ENCODE measurements at regions not wholly inside any gene's neighbourhood (a gene's known extent, or its start where the extent isn't known, plus 50 kb on each side); places are given as distances from the start of the nearest gene placed in this dataset.
"Not testable (repeated sequence)": the region's sequence is repeated elsewhere in the genome, so short reads cannot be mapped to it uniquely, and the experiment has no call there.

DNA sequence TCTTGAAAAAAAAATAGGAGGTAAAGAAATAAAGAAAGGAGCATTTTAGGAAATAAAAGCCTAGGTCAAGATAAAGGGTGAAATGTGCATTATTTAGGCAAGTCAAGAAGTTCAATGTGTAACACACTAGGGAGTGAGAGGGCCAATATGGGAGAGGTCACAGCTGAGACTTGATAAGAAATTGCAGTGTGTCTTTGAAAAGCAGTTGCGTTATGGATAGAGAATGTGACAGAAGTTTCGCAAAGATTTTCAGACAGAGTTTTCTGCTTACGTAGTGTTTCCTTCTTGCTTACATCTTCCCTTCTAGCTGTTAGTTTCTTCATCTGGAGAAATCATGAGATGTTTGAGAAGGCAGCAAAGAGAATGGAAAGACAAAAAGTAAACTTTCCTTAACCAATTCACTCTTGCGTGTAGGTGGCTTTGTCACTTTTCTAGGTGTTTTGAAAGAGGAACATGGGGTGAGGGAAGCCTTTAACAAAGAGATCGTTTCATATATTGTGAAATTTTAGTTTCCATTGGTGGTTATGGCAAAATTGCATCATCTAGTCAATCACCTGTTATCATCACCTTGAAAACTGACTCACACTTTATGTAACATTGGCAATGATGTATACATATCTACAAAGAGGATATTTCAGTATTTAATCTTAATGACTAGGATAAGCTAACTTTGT is 975.5 kb downstream of the OLFM4 start:
- no peaks in the 10 kb centered on the region for H3K36me3 ChIP-seq (ENCODE audit: control insufficient read depth in 3 of 3, insufficient read depth in 3 of 3, low read length in 3 of 3)
- H3K27ac ChIP-seq (ENCODE audit: low read depth, low read length) = no peak overlapping the region
- H3K27me3 ChIP-seq (ENCODE audit: control insufficient read depth in 3 of 3, insufficient read depth in 3 of 3, low read length in 3 of 3) = no peaks in the 10 kb centered on the region
- H3K4me1 ChIP-seq (ENCODE audit: control insufficient read depth in 3 of 3, insufficient read depth in 3 of 3, low read length in 3 of 3) = no peaks in the 10 kb centered on the region
- no peak overlapping the region for H3K4me3 ChIP-seq (ENCODE audit: low read length in 3 of 3)
- H3K9ac ChIP-seq (ENCODE audit: low read depth in 1 of 3, low read length in 3 of 3) = no peak overlapping the region
- H3K9me3 ChIP-seq (ENCODE audit: control insufficient read depth in 3 of 3, low read length in 3 of 3) = no peaks in the 10 kb centered on the region

DNA sequence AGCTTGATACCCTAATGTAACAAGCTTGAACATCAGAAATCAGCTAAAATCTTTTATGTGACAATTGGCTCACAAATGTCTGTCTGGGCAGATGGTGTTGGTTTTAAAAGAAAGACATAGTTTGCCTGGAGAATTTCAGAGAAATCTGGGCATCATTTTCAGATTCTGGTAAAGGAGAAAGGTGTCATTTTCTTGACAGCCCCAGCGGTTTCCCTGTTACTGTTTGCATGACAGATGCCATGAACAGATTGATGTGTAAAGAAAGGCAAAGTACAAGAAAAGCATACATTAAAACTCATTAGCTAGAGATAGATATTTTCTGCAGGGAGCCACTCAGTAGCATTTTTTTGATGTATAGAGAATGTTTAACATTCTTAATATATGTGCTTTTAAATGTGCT is 987.9 kb downstream of the OLFM4 start:
- H3K4me3 ChIP-seq (ENCODE audit: low read length in 3 of 3) = no peak overlapping the region
- H3K9me3 ChIP-seq (ENCODE audit: control insufficient read depth in 3 of 3, low read length in 3 of 3) = no peaks in the 10 kb centered on the region
- no peaks in the 10 kb centered on the region for H3K27me3 ChIP-seq (ENCODE audit: control insufficient read depth in 3 of 3, insufficient read depth in 3 of 3, low read length in 3 of 3)
- H3K27ac ChIP-seq (ENCODE audit: low read depth, low read length) = no peak overlapping the region
- no peak overlapping the region for H3K9ac ChIP-seq (ENCODE audit: low read depth in 1 of 3, low read length in 3 of 3)
- no peaks in the 10 kb centered on the region for H3K36me3 ChIP-seq (ENCODE audit: control insufficient read depth in 3 of 3, insufficient read depth in 3 of 3, low read length in 3 of 3)
- H3K4me1 ChIP-seq (ENCODE audit: control insufficient read depth in 3 of 3, insufficient read depth in 3 of 3, low read length in 3 of 3) = no peaks in the 10 kb centered on the region

DNA sequence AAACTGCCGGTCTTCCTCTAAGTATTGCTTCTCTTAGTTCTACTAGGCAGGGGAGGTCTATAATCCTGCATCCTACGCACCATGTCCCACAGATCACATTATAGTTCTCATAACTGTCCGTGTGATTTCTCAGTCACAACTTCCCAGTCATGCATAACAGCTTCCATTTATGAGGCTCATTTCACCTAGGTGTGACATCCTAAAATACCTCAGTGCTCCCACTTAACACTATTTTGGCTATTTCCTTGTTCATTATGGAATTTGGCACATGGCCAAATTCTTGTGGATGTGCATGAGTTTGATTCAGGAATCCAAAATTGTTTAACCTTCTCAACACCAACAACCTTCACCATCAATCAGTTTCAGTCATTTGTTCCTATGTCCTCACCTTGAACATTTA is 989.9 kb downstream of the OLFM4 start:
- H3K9me3 ChIP-seq (ENCODE audit: control insufficient read depth in 3 of 3, low read length in 3 of 3) = no peaks in the 10 kb centered on the region
- H3K9ac ChIP-seq (ENCODE audit: low read depth in 1 of 3, low read length in 3 of 3) = no peak overlapping the region
- H3K27me3 ChIP-seq (ENCODE audit: control insufficient read depth in 3 of 3, insufficient read depth in 3 of 3, low read length in 3 of 3) = no peaks in the 10 kb centered on the region
- no peak overlapping the region for H3K4me3 ChIP-seq (ENCODE audit: low read length in 3 of 3)
- H3K4me1 ChIP-seq (ENCODE audit: control insufficient read depth in 3 of 3, insufficient read depth in 3 of 3, low read length in 3 of 3) = no peaks in the 10 kb centered on the region
- H3K27ac ChIP-seq (ENCODE audit: low read depth, low read length) = no peak overlapping the region
- no peaks in the 10 kb centered on the region for H3K36me3 ChIP-seq (ENCODE audit: control insufficient read depth in 3 of 3, insufficient read depth in 3 of 3, low read length in 3 of 3)

DNA sequence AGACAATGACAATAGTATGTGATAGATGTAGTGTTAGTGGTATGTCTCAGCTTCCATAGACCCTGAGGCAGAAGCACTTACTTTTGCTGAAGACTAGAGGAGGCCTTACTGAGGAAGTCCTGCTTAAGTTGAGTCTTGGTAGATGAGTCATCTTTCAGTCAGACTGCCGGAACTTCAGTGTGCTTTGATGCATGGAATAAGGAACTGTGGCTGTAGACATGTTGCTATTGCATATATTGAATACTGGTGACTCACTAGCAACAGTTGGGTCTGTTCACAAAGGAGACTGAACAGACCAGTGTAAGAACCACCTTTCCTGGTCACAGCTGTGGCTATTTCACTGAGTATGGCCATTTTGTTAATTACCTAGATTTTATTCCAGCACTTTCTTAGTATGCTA is 1000.6 kb downstream of the OLFM4 start:
- Histone ChIP-seq H3K27ac (ENCODE audit: low read depth, low read length) (no peak overlapping the region), H3K4me3 (ENCODE audit: low read length in 3 of 3) (no peak overlapping the region), H3K27me3 (ENCODE audit: control insufficient read depth in 3 of 3, insufficient read depth in 3 of 3, low read length in 3 of 3) (no peaks in the 10 kb centered on the region), H3K4me1 (ENCODE audit: control insufficient read depth in 3 of 3, insufficient read depth in 3 of 3, low read length in 3 of 3) (no peaks in the 10 kb centered on the region), H3K9me3 (ENCODE audit: control insufficient read depth in 3 of 3, low read length in 3 of 3) (peaks cover 0 to 5% (median 3%) of the 10 kb centered on the region in 3 donors), H3K36me3 (ENCODE audit: control insufficient read depth in 3 of 3, insufficient read depth in 3 of 3, low read length in 3 of 3) (no peaks in the 10 kb centered on the region), H3K9ac (ENCODE audit: low read depth in 1 of 3, low read length in 3 of 3) (no peak overlapping the region)

DNA sequence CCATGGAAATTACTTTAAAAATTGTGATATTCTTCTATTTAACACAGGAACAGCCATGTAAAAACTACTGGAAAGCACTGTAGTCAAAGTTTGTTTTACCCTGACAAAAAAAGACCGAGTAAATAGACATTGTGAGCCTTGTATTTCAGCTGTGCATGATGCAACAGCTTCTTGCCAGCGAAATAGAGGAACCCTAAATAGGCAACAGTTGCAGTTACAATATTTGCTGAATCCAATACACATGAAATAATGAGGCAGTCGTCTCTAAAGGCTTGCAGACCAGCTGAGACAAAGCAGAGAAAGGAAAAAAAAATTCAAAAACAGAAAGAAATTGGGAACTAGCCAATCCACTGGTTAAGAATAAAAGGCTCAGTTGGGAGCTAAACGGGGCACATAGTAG is 1001.1 kb downstream of the OLFM4 start:
- H3K27me3 ChIP-seq (ENCODE audit: control insufficient read depth in 3 of 3, insufficient read depth in 3 of 3, low read length in 3 of 3) = no peaks in the 10 kb centered on the region
- no peak overlapping the region for H3K27ac ChIP-seq (ENCODE audit: low read depth, low read length)
- H3K36me3 ChIP-seq (ENCODE audit: control insufficient read depth in 3 of 3, insufficient read depth in 3 of 3, low read length in 3 of 3) = no peaks in the 10 kb centered on the region
- peaks cover 0 to 3% (median 2%) of the 10 kb centered on the region in 3 donors for H3K9me3 ChIP-seq (ENCODE audit: control insufficient read depth in 3 of 3, low read length in 3 of 3)
- H3K4me3 ChIP-seq (ENCODE audit: low read length in 3 of 3) = no peak overlapping the region
- H3K4me1 ChIP-seq (ENCODE audit: control insufficient read depth in 3 of 3, insufficient read depth in 3 of 3, low read length in 3 of 3) = no peaks in the 10 kb centered on the region
- no peak overlapping the region for H3K9ac ChIP-seq (ENCODE audit: low read depth in 1 of 3, low read length in 3 of 3)

DNA sequence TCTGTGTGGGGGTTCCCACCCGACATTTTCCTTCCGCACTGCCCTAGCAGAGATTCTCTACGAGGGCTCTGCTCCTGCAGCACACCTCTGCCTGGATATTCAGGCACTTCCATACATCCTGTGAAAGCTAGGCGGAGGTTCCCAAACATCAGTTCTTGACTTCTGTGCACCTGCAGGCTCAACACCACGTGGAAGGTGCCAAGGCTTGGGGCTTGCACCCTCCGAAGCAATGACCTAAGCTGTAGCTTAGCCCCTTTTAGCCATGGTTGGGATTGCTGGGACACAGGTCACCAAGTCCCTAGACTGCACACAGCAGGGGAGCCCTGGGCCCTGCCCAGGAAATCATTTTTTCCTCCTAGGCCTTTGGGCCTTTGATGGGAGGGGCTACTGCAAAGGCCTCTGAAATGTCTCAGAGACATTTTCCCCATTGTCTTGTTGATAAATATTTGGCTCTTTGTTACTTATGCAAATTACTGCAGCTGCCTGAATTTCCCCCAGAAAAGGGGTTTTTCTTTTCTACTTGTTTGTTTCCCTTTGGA is 1004.8 kb downstream of the OLFM4 start:
- H3K36me3 ChIP-seq (ENCODE audit: control insufficient read depth in 3 of 3, insufficient read depth in 3 of 3, low read length in 3 of 3) = no peaks in the 10 kb centered on the region
- no peaks in the 10 kb centered on the region for H3K27me3 ChIP-seq (ENCODE audit: control insufficient read depth in 3 of 3, insufficient read depth in 3 of 3, low read length in 3 of 3)
- no peak overlapping the region for H3K9ac ChIP-seq (ENCODE audit: low read depth in 1 of 3, low read length in 3 of 3)
- no peaks in the 10 kb centered on the region for H3K4me1 ChIP-seq (ENCODE audit: control insufficient read depth in 3 of 3, insufficient read depth in 3 of 3, low read length in 3 of 3)
- H3K4me3 ChIP-seq (ENCODE audit: low read length in 3 of 3) = no peak overlapping the region
- peaks cover 0 to 3% (median 0%) of the 10 kb centered on the region in 3 donors for H3K9me3 ChIP-seq (ENCODE audit: control insufficient read depth in 3 of 3, low read length in 3 of 3)
- H3K27ac ChIP-seq (ENCODE audit: low read depth, low read length) = no peak overlapping the region

DNA sequence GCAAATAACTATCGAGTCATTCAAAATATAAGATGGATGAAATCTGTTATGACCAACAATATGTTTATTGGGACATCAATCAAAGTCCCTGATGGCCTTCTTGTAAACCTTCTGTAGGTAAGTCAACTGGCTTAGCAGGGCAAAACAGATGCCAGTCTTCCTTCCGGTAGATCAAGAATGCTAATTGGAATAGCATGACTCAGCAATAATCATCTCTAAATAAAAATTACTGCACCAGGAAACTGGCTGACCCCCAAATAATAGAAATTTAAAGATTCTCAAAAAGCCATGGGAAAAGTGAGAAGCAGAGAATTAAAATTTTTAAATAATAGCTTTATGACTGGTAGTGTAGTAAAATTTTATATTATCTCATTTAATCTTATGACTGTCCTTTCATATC is 1005.4 kb downstream of the OLFM4 start:
- H3K27ac ChIP-seq (ENCODE audit: low read depth, low read length) = no peak overlapping the region

DNA sequence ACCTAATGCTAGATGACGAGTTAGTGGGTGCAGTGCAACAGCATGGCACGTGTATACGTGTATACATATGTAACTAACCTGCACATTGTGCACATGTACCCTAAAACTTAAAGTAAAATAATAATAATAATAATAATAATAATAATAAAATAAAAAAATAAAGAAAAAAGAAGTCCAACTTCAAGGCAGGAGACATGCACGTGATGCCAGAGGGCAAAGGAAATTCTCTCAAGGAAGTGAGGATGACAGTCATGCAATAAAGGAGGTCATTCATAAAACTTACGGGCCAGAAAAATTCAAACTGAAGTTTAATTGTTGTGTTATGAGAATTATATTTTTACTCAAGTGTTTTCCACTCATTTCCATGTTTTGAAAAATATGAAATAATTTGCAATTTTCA is 1028.8 kb downstream of the OLFM4 start:
- H3K27me3 ChIP-seq (ENCODE audit: control insufficient read depth in 3 of 3, insufficient read depth in 3 of 3, low read length in 3 of 3); H3K36me3 ChIP-seq (ENCODE audit: control insufficient read depth in 3 of 3, insufficient read depth in 3 of 3, low read length in 3 of 3); H3K27ac ChIP-seq (ENCODE audit: low read depth, low read length); H3K9me3 ChIP-seq (ENCODE audit: control insufficient read depth in 3 of 3, low read length in 3 of 3); H3K4me3 ChIP-seq (ENCODE audit: low read length in 3 of 3); H3K9ac ChIP-seq (ENCODE audit: low read depth in 1 of 3, low read length in 3 of 3); H3K4me1 ChIP-seq (ENCODE audit: control insufficient read depth in 3 of 3, insufficient read depth in 3 of 3, low read length in 3 of 3): not testable (repeated sequence)

More for the DNA sequence above, 1005.4 kb downstream of the OLFM4 start:
- no peak overlapping the region for H3K9ac ChIP-seq (ENCODE audit: low read depth in 1 of 3, low read length in 3 of 3)
- H3K4me3 ChIP-seq (ENCODE audit: low read length in 3 of 3) = no peak overlapping the region
- H3K9me3 ChIP-seq (ENCODE audit: control insufficient read depth in 3 of 3, low read length in 3 of 3) = peaks cover 0 to 3% (median 0%) of the 10 kb centered on the region in 3 donors
- no peaks in the 10 kb centered on the region for H3K4me1 ChIP-seq (ENCODE audit: control insufficient read depth in 3 of 3, insufficient read depth in 3 of 3, low read length in 3 of 3)
- H3K27me3 ChIP-seq (ENCODE audit: control insufficient read depth in 3 of 3, insufficient read depth in 3 of 3, low read length in 3 of 3) = no peaks in the 10 kb centered on the region
- no peaks in the 10 kb centered on the region for H3K36me3 ChIP-seq (ENCODE audit: control insufficient read depth in 3 of 3, insufficient read depth in 3 of 3, low read length in 3 of 3)

DNA sequence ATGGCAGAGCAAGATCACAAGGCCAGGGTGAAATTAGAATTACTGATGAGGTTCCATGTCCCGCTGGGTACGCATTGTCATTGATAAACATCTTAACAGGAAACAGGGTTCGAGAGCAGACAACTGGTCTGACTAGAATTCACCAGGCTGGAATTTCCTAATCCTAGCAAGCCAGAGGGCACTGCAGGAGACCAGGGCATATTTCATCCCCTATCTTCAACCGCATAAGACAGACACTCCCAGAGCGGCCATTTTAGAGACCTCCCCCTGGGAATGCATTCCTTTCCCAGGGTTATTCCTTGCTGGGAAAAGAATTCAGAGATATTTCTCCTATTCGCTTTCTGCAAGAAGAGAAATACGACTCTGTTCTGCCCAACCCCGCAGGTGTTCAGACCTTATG is 1041.3 kb downstream of the OLFM4 start:
- not testable (repeated sequence) for H3K4me3 ChIP-seq (ENCODE audit: low read length in 3 of 3); H3K27me3 ChIP-seq (ENCODE audit: control insufficient read depth in 3 of 3, insufficient read depth in 3 of 3, low read length in 3 of 3); H3K9me3 ChIP-seq (ENCODE audit: control insufficient read depth in 3 of 3, low read length in 3 of 3); H3K9ac ChIP-seq (ENCODE audit: low read depth in 1 of 3, low read length in 3 of 3); H3K4me1 ChIP-seq (ENCODE audit: control insufficient read depth in 3 of 3, insufficient read depth in 3 of 3, low read length in 3 of 3); H3K27ac ChIP-seq (ENCODE audit: low read depth, low read length); H3K36me3 ChIP-seq (ENCODE audit: control insufficient read depth in 3 of 3, insufficient read depth in 3 of 3, low read length in 3 of 3)

DNA sequence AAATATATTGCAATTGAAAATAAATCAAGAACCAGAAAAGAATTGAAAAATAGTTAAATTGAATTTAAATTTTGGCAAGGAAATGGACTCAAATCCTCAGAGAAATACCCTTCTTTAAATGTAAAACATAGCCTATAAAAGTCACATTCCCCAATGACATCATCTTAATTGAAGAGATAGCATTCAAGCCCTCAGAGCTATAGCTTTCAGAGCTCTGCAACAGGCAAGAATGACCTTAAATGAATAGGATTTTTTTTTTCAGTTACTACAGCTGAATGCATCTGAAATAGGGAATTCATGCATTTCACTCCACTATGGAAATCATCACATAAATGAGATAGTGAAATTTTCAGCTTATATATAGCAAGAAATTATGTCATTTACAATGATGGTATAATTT is 1049.0 kb downstream of the OLFM4 start:
- Histone ChIP-seq H3K27me3 (ENCODE audit: control insufficient read depth in 3 of 3, insufficient read depth in 3 of 3, low read length in 3 of 3) (no peaks in the 10 kb centered on the region), H3K4me3 (ENCODE audit: low read length in 3 of 3) (no peak overlapping the region), H3K9me3 (ENCODE audit: control insufficient read depth in 3 of 3, low read length in 3 of 3) (peaks cover 0 to 5% (median 0%) of the 10 kb centered on the region in 3 donors), H3K27ac (ENCODE audit: low read depth, low read length) (no peak overlapping the region), H3K4me1 (ENCODE audit: control insufficient read depth in 3 of 3, insufficient read depth in 3 of 3, low read length in 3 of 3) (no peaks in the 10 kb centered on the region), H3K9ac (ENCODE audit: low read depth in 1 of 3, low read length in 3 of 3) (no peak overlapping the region), H3K36me3 (ENCODE audit: control insufficient read depth in 3 of 3, insufficient read depth in 3 of 3, low read length in 3 of 3) (no peaks in the 10 kb centered on the region)

Data from skeletal muscle tissue (tissue), 3 donors.